K562 (cell line): ENCODE measurements at regions not wholly inside any gene's neighbourhood (a gene's known extent, or its start where the extent isn't known, plus 50 kb on each side); places are given as distances from the start of the nearest gene placed in this dataset.

Experiments used
- BRF1 ChIP-seq: IDR thresholded peaks from 3 replicates; pipeline ENCODE4 v1.6.1; 2011; ENCODE audit warnings: borderline replicate concordance, mild to moderate bottlenecking; ENCODE audit not compliant: insufficient read length; ENCODE audit errors: extremely low read depth
- CTCF ChIP-seq, 3 experiments: IDR thresholded peaks in 2 of 3; conservative IDR thresholded peaks in 1 of 3; 2 replicates each; pipeline ENCODE4 v1.5.1; 2011 to 2012; ENCODE audit warnings: low read length in 3 of 3, mild to moderate bottlenecking in 3 of 3, control low read depth in 2 of 3, improper control_type of control experiment in 1 of 3, inconsistent platforms in 1 of 3, low read depth in 1 of 3, mixed read lengths in 1 of 3, moderate library complexity in 1 of 3; ENCODE audit not compliant: insufficient read depth in 2 of 3
- HDAC2 ChIP-seq: fragments of 450-650 bp; IDR thresholded peaks from 2 replicates; pipeline ENCODE4 v1.6.1; 2016; ENCODE audit warnings: mild to moderate bottlenecking
- KLF16 ChIP-seq: IDR thresholded peaks from 2 replicates; pipeline ENCODE4 v1.6.1; 2016; ENCODE audit warnings: antibody characterized with exemption
- MECOM ChIP-seq: fragments of 250-450 bp; sonication (Bioruptor Pico); IDR thresholded peaks from 2 replicates; pipeline ENCODE4 v1.8.0; 2022; ENCODE audit warnings: inconsistent platforms
- MXI1 ChIP-seq: IDR thresholded peaks from 2 replicates; pipeline ENCODE4 v1.6.1; 2011; ENCODE audit warnings: low read depth, mild to moderate bottlenecking, improper control_type of control experiment, low read length
- POLR2A ChIP-seq: fragments of 450-650 bp; conservative IDR thresholded peaks from 2 replicates; pipeline ENCODE4 v1.6.1; 2016
- SNRNP70 ChIP-seq: fragments of 200-400 bp; formaldehyde crosslinking; optimal IDR thresholded peaks from 2 replicates; pipeline ENCODE3; 2017; ENCODE audit warnings: low read depth, low read length
- SREBF1 ChIP-seq: fragments of 150-350 bp; IDR thresholded peaks from 2 replicates; pipeline ENCODE4 v1.6.1; 2014; ENCODE audit warnings: antibody characterized with exemption, low read depth, low read length, borderline replicate concordance
- TGIF2 ChIP-seq: sonication (generic); formaldehyde crosslinking; IDR thresholded peaks from 2 replicates; pipeline ENCODE4 v1.8.1; 2022; ENCODE audit warnings: mild to moderate bottlenecking, missing genetic modification reagents, moderate library complexity
- YY1 ChIP-seq, 3 experiments: IDR thresholded peaks; 2 replicates each; pipeline ENCODE4 v1.6.1; 2011; ENCODE audit warnings: low read length in 2 of 3, mild to moderate bottlenecking in 2 of 3, moderate library complexity in 2 of 3, borderline replicate concordance in 1 of 3, control low read depth in 1 of 3, low read depth in 1 of 3; ENCODE audit not compliant: insufficient read depth in 3 of 3, insufficient replicate concordance in 2 of 3, control insufficient read depth in 1 of 3, insufficient read length in 1 of 3; ENCODE audit errors: extremely low read depth in 1 of 3
- ZKSCAN8 ChIP-seq: fragments of 200-800 bp; sonication (Bioruptor generic); IDR thresholded peaks from 2 replicates; pipeline ENCODE4 v1.6.1; 2016; ENCODE audit warnings: missing genetic modification characterization, missing compliant biosample characterization

- no peak for TF ChIP-seq HDAC2
- TF ChIP-seq ZKSCAN8: no peak
- no peak for TF ChIP-seq KLF16
- TF ChIP-seq MXI1: no peak
- TF ChIP-seq POLR2A: no peak
- TF ChIP-seq CTCF (IDR thresholded peaks at IDR 0.05 in 2 of 3, conservative IDR thresholded peaks at IDR 0.05 in 1 of 3; ENCODE audit: insufficient read depth in 2 of 3, low read depth in 1 of 3, low read length in 3 of 3): no peak
- no peak for TF ChIP-seq BRF1
- no peak for TF ChIP-seq MECOM
- TF ChIP-seq SREBF1: no peak
- TF ChIP-seq TGIF2 (CRISPR knock-in tag): no peak
- no peak for TF ChIP-seq SNRNP70
- no peak for TF ChIP-seq YY1 (IDR thresholded peaks at IDR 0.05; ENCODE audit: borderline replicate concordance in 1 of 3, control insufficient read depth in 1 of 3, extremely low read depth in 1 of 3, insufficient read depth in 3 of 3, insufficient read length in 1 of 3, insufficient replicate concordance in 2 of 3, low read depth in 1 of 3, low read length in 2 of 3)
Observed at GRCh38 chr16:51550800-51551347, 399.8 kb upstream of the SALL1 start.
